Ascending aorta (tissue), 2 donors: ENCODE measurements at regions not wholly inside any gene's neighbourhood (a gene's known extent, or its start where the extent isn't known, plus 50 kb on each side); places are given as distances from the start of the nearest gene placed in this dataset.

Experiments used
- DNase-seq, 2 donors: peaks; one replicate each; pipeline ENCODE4 v3.0.0-alpha.2; 2019; ENCODE audit warnings: low spot score in 2 of 2
- H3K27ac ChIP-seq, 2 donors: fragments of 200-600 bp; sonication (generic); one replicate each; pipeline ENCODE4 v1.5.1; 2016 to 2017; ENCODE audit warnings: mild to moderate bottlenecking in 1 of 2
- H3K27me3 ChIP-seq: fragments of 200-600 bp; sonication (generic); one replicate; pipeline ENCODE4 v1.5.1; 2017
- H3K36me3 ChIP-seq, 2 donors: fragments of 200-600 bp; sonication (generic); one replicate each; pipeline ENCODE4 v1.5.1; 2016
- H3K4me1 ChIP-seq, 2 donors: fragments of 200-600 bp; sonication (generic); one replicate each; pipeline ENCODE4 v1.5.1; 2016 to 2017; ENCODE audit warnings: mild to moderate bottlenecking in 1 of 2
- H3K4me3 ChIP-seq, 2 donors: fragments of 200-600 bp; sonication (generic); one replicate each; pipeline ENCODE4 v1.5.1; 2016 to 2017; ENCODE audit warnings: mild to moderate bottlenecking in 1 of 2
- H3K9me3 ChIP-seq, 2 donors: fragments of 200-600 bp; sonication (generic); one replicate each; pipeline ENCODE4 v1.5.1; 2016
- CTCF ChIP-seq, 3 experiments: fragments of 200-600 bp in 2 of 3; fragments of 450-650 bp in 1 of 3; sonication (generic) in 2 of 3; IDR thresholded peaks; one replicate each; pipeline ENCODE4 v1.5.1; 2016 to 2019; ENCODE audit warnings: antibody characterized with exemption in 3 of 3, mild to moderate bottlenecking in 1 of 3, moderate library complexity in 1 of 3
- intact Hi-C: fragments of 100-400 bp; cut with DNase I; formaldehyde crosslinking; loops from one replicate; pipeline ENCODE4 v1.15.1; 2023

DNA sequence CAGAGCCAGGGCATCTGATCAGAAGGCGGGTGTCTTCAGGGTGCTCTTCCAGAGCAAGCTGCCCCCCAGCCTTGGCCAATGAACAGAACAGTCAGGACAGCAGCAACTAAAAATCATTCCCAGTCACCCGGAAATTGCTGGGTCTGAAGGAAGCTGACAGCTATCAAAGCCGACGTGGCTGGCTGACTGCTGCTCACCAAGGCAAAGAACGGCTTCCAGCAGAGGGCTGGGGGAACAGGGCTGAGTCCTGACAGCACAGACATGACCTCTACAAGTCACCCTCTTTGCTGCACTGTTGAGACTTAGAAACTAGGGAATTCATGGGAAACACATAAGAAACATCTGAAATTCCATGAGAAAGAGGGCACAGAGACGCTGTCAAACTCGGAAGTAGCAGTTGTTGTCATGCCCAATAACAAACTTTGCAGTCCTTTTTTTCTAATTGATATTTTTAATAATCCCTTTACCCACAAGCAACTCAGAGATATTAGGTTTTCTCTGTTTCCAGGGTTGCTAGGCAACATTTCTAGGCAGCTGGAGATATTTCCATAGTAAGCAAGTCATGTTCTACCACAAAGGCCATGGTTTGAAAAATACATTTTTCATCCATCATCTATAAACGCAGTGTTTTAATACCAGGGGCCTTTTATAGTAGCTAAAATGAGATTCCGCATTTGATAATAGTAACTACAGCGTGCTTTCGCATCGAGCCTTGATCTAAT is 365.2 kb downstream of the SEC23A start:
- no peaks in the 10 kb centered on the region for H3K36me3 ChIP-seq
- no peaks in the 10 kb centered on the region for H3K9me3 ChIP-seq
- H3K4me1 ChIP-seq: no peaks in the 10 kb centered on the region
- H3K4me3 ChIP-seq: no peak overlapping the region
- H3K27ac ChIP-seq: no peak overlapping the region
- DNase-seq: no peak
- no peak for TF ChIP-seq CTCF (IDR thresholded peaks at IDR 0.05)
- no peaks in the 10 kb centered on the region for H3K27me3 ChIP-seq
- intact Hi-C loops: no loop called here

DNA sequence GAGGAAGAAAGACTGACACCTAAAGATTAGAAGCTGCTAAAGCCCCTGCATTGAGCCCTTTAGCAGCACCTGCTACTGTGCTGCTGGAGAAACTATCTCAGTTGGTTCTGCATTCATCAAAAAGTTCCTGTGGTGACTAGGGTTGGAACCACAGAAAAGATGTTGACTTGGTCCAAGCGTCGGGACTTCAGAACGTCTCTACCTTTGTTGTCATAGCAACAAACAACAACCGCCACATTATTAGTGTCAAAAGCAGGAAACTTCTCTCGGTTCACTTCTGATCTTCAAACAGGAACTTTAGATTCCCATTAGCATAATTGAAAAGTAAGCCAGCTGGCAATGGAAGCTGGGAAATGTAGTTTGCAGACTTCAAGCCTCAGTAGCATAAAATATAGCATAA is 368.0 kb downstream of the SEC23A start:
- intact Hi-C loops: no loop called here
- Histone ChIP-seq H3K27ac (no peak overlapping the region), H3K4me1 (no peaks in the 10 kb centered on the region), H3K9me3 (no peaks in the 10 kb centered on the region), H3K4me3 (no peak overlapping the region), H3K27me3 (no peaks in the 10 kb centered on the region), H3K36me3 (no peaks in the 10 kb centered on the region)
- DNase-seq: no peak
- no peak for TF ChIP-seq CTCF (IDR thresholded peaks at IDR 0.05)

DNA sequence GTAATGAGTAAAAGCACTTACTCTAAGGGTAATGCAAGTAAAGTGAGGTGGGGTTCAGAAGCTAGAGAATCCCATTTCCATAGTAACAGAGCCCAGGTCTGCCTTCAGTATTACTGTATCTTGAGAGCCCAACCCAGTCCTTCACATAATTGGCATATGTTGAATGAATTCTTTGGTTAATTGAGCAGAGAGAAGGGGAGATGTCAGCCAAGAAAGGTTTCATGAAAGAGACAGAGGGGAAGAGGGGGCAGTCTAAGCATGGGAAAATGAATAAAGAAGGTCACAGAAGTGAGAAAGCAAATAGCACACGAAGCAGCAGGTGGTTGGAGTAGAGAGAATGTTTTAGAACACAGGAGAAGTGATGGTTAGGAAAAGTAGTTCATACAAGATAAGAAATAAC is 371.1 kb downstream of the SEC23A start:
- Histone ChIP-seq H3K27me3 (no peaks in the 10 kb centered on the region), H3K27ac (no peak overlapping the region), H3K9me3 (no peaks in the 10 kb centered on the region), H3K36me3 (no peaks in the 10 kb centered on the region), H3K4me1 (no peaks in the 10 kb centered on the region), H3K4me3 (no peak overlapping the region)
- no peak for TF ChIP-seq CTCF (IDR thresholded peaks at IDR 0.05)
- no peak for DNase-seq
- intact Hi-C loops: no loop called here

- Histone ChIP-seq H3K9me3 (no peaks in the 10 kb centered on the region), H3K4me1 (no peaks in the 10 kb centered on the region), H3K4me3 (no peak overlapping the region), H3K27me3 (no peaks in the 10 kb centered on the region), H3K27ac (no peak overlapping the region), H3K36me3 (no peaks in the 10 kb centered on the region)
- intact Hi-C loops: no loop called here
- no peak for TF ChIP-seq CTCF (IDR thresholded peaks at IDR 0.05)
- no peak for DNase-seq
These were observed 372.6 kb downstream of the SEC23A start for GRCh38 chr14:38730420-38730819.

GRCh38 chr14:38727731-38728130 is 375.3 kb downstream of the SEC23A start:
- H3K27ac ChIP-seq: no peak overlapping the region
- intact Hi-C loops: no loop called here
- H3K4me1 ChIP-seq: no peaks in the 10 kb centered on the region
- DNase-seq: no peak
- no peaks in the 10 kb centered on the region for H3K36me3 ChIP-seq
- TF ChIP-seq CTCF (IDR thresholded peaks at IDR 0.05): no peak
- H3K4me3 ChIP-seq: no peak overlapping the region
- no peaks in the 10 kb centered on the region for H3K27me3 ChIP-seq
- H3K9me3 ChIP-seq: no peaks in the 10 kb centered on the region

GRCh38 chr14:38724621-38725020 is 378.4 kb downstream of the SEC23A start:
- TF ChIP-seq CTCF (IDR thresholded peaks at IDR 0.05): no peak
- no peak overlapping the region for H3K27ac ChIP-seq
- intact Hi-C loops: no loop called here

More at GRCh38 chr14:38724621-38725020, 378.4 kb downstream of the SEC23A start:
- Histone ChIP-seq H3K4me3 (no peak overlapping the region), H3K27me3 (no peaks in the 10 kb centered on the region), H3K4me1 (no peaks in the 10 kb centered on the region), H3K36me3 (no peaks in the 10 kb centered on the region), H3K9me3 (no peaks in the 10 kb centered on the region)
- DNase-seq: no peak
